GM23248 (cell line): ENCODE measurements at regions not wholly inside any gene's neighbourhood (a gene's known extent, or its start where the extent isn't known, plus 50 kb on each side); places are given as distances from the start of the nearest gene placed in this dataset.

ENCODE experiments used
- EZH2 ChIP-seq: fragments of 200-600 bp; sonication (generic); IDR thresholded peaks from 2 replicates; pipeline ENCODE4 v1.6.1; 2018; ENCODE audit warnings: antibody characterized with exemption, mild to moderate bottlenecking; ENCODE audit not compliant: insufficient read depth, poor library complexity, severe bottlenecking
- EZH2phosphoT487 ChIP-seq: fragments of 200-600 bp; sonication (generic); IDR thresholded peaks from 2 replicates; pipeline ENCODE4 v1.6.1; 2018; ENCODE audit warnings: antibody characterized with exemption, moderate library complexity, mild to moderate bottlenecking, low read depth; ENCODE audit not compliant: insufficient read depth

DNA sequence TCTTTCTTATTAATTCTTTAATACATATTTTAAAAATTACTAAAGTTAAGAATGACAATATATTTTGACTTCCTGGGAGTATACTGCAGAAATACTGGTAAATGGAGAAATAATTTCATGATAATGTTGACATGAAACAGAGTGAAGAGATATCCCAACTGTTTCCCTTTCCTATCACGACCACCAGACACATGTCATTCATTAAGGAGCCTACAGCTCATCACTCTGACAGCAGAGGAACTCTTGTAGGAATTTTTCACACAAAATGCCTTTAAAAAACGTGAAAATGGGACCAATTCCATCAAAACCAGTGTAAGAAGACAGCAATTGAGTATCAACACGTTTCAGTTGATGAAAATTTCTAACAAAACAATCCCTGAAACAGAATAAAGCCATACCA lies 172.9 kb upstream of the CPHXL start:
- TF ChIP-seq EZH2, result no peak
- no peak for TF ChIP-seq EZH2phosphoT487
